K562 (cell line): ENCODE measurements at regions not wholly inside any gene's neighbourhood (a gene's known extent, or its start where the extent isn't known, plus 50 kb on each side); places are given as distances from the start of the nearest gene placed in this dataset.
A peak's percentile ranks its signal among the peaks of the same experiment; 100 is the strongest.
"Not testable (repeated sequence)": the region's sequence is repeated elsewhere in the genome, so short reads cannot be mapped to it uniquely, and the experiment has no call there.

Experiments used
- ATAC-seq: fragments of 200-7000 bp; cut with Tn5 transposase; 3 replicates; pipeline ENCODE4 v1.9.1; 2020; ENCODE audit warnings: moderate library complexity
- BruUV-seq: library from RNA; stranded (reverse); fragments of 400-500 nt; replicated peaks from 2 replicates; lab custom pipeline; 2021; lab: Mats Ljungman, UMichigan
- CTCF ChIA-PET: fragments of 300-600 bp; formaldehyde crosslinking; extraction: SDS; loops from one replicate; lab custom pipeline; 2021; ENCODE audit warnings: low intra/inter-chr PET ratio; lab: Yijun Ruan, JAX
- POLR2A ChIA-PET: fragments of 300-600, 350-650 bp; sonication (Branson Sonifier 250); formaldehyde crosslinking; extraction: SDS; loops from one replicate; lab custom pipeline; 2021; ENCODE audit warnings: antibody characterized with exemption, inconsistent platforms; lab: Yijun Ruan, JAX
- DNase-seq, 4 experiments: peaks; one replicate each; pipeline versions ENCODE4 v3.0.0 to v3.0.0-alpha.2; 2011 to 2018; ENCODE audit warnings: low spot score in 3 of 4, mixed read lengths in 3 of 4; ENCODE audit errors: extremely low read depth in 1 of 4
- FAIRE-seq: peaks from 2 replicates; lab custom pipeline; 2011; peaks lifted over from hg19 to GRCh38; lab: Jason Lieb, UNC
- H2AFZ ChIP-seq: 2 replicates; pipeline ENCODE4 v1.6.0; 2011; ENCODE audit warnings: low read depth, low read length, control low read depth, inconsistent platforms
- H3K27ac ChIP-seq: fragments of 200-600 bp; 3 replicates; pipeline ENCODE4 v1.8.0; 2011; ENCODE audit warnings: low read depth, mild to moderate bottlenecking, control low read depth, inconsistent platforms, low read length, moderate library complexity, mixed read lengths; ENCODE audit errors: extremely low read depth
- H3K27me3 ChIP-seq, 2 experiments: fragments of 300-600 bp in 1 of 2; 2 replicates in 1 of 2; 3 replicates in 1 of 2; pipeline versions ENCODE4 v1.6.0 to v1.8.0; 2011; ENCODE audit warnings: inconsistent platforms in 2 of 2, low read length in 2 of 2, mild to moderate bottlenecking in 1 of 2, mixed read lengths in 1 of 2, moderate library complexity in 1 of 2; ENCODE audit not compliant: control insufficient read depth in 2 of 2, insufficient read depth in 2 of 2
- H3K36me3 ChIP-seq: fragments of 300-600 bp; 3 replicates; pipeline ENCODE4 v1.8.0; 2011; ENCODE audit warnings: mild to moderate bottlenecking, low read length, inconsistent platforms; ENCODE audit not compliant: control insufficient read depth, insufficient read depth
- H3K4me1 ChIP-seq, 2 experiments: fragments of 200-600 bp in 1 of 2; replicated peaks in 1 of 2; 2 replicates in 1 of 2; 3 replicates in 1 of 2; pipeline versions ENCODE4 v1.5.1 to v1.8.0; 2011; ENCODE audit warnings: inconsistent platforms in 2 of 2, low read length in 2 of 2, mild to moderate bottlenecking in 1 of 2, mixed read lengths in 1 of 2, moderate library complexity in 1 of 2; ENCODE audit not compliant: control insufficient read depth in 2 of 2, insufficient read depth in 2 of 2
- H3K4me2 ChIP-seq: 2 replicates; pipeline ENCODE4 v1.6.1; 2011; ENCODE audit warnings: low read length, control low read depth, inconsistent platforms, mixed read lengths; ENCODE audit not compliant: insufficient read depth
- H3K4me3 ChIP-seq: fragments of 200-600 bp; sonication (generic), shearing (Covaris generic); 2 replicates; pipeline ENCODE4 v1.5.1; 2016; ENCODE audit warnings: control low read depth, inconsistent platforms
- H3K79me2 ChIP-seq: fragments of 200-600 bp; 3 replicates; pipeline ENCODE4 v1.8.0; 2011; ENCODE audit warnings: low read length, inconsistent platforms; ENCODE audit not compliant: control insufficient read depth, insufficient read depth
- H3K9ac ChIP-seq, 2 experiments: 2 replicates each; pipeline versions ENCODE4 v1.6.0 to v1.6.1; 2011; ENCODE audit warnings: low read depth in 2 of 2, low read length in 2 of 2, control low read depth in 1 of 2, inconsistent platforms in 1 of 2, mild to moderate bottlenecking in 1 of 2, mixed read lengths in 1 of 2; ENCODE audit not compliant: insufficient read depth in 1 of 2
- H3K9me1 ChIP-seq: one replicate; pipeline ENCODE4 v1.6.0; 2011; ENCODE audit warnings: inconsistent platforms, mild to moderate bottlenecking, low read length, moderate library complexity; ENCODE audit not compliant: control insufficient read depth, insufficient read depth
- H3K9me3 ChIP-seq: replicated peaks from 2 replicates; pipeline ENCODE4 v1.5.1; 2011; ENCODE audit warnings: low read depth, low read length, inconsistent platforms; ENCODE audit not compliant: control insufficient read depth, insufficient read depth
- H4K20me1 ChIP-seq: replicated peaks from 2 replicates; pipeline ENCODE4 v1.6.1; 2011; ENCODE audit warnings: low read length, inconsistent platforms, mixed read lengths; ENCODE audit not compliant: control insufficient read depth, insufficient read depth
- WGBS: fragments of 100-300 bp; shearing (Covaris generic); methylation state at CpG from one replicate; pipeline ENCODE4 v1.1.6; 2016; ENCODE audit warnings: low coverage, mixed read lengths; ENCODE audit not compliant: insufficient coverage; ENCODE audit errors: missing lambda C conversion rate; 5-methylcytosine and 5-hydroxymethylcytosine counted together
- in situ Hi-C: fragments of 300-500 bp; cut with MboI; formaldehyde crosslinking; loops from 4 replicates; pipeline ENCODE4 v1.15.0; 2018; ENCODE audit warnings: inconsistent platforms, mixed read lengths
- intact Hi-C: fragments of 100-400 bp; cut with micrococcal nuclease; formaldehyde crosslinking; loops from 2 replicates; pipeline ENCODE4 v1.14.2; 2022

GRCh38 chr9:62667137-62667824 is 1477.4 kb downstream of the SPATA31A7 start:
- BruUV-seq, H3K36me3 ChIP-seq, H3K27me3 ChIP-seq, POLR2A ChIA-PET, FAIRE-seq, DNase-seq, H2AFZ ChIP-seq, H3K9me1 ChIP-seq, H3K9me3 ChIP-seq, H4K20me1 ChIP-seq, H3K9ac ChIP-seq, H3K4me3 ChIP-seq, H3K4me1 ChIP-seq, H3K4me2 ChIP-seq, intact Hi-C loops, CTCF ChIA-PET, ATAC-seq, H3K79me2 ChIP-seq, in situ Hi-C loops, H3K27ac ChIP-seq: not testable (repeated sequence)
- no CpG with 5 or more reads among the region's 2 CpGs for WGBS

- H3K9me1 ChIP-seq, POLR2A ChIA-PET, FAIRE-seq, H3K27ac ChIP-seq, H3K9ac ChIP-seq, H4K20me1 ChIP-seq, H3K4me2 ChIP-seq, H2AFZ ChIP-seq, in situ Hi-C loops, H3K27me3 ChIP-seq, DNase-seq, intact Hi-C loops, H3K4me1 ChIP-seq, H3K36me3 ChIP-seq, BruUV-seq, H3K9me3 ChIP-seq, ATAC-seq, H3K4me3 ChIP-seq, H3K79me2 ChIP-seq, CTCF ChIA-PET: not testable (repeated sequence)
- WGBS = no CpG with 5 or more reads among the region's 6 CpGs
These were observed 1487.2 kb downstream of the SPATA31A7 start for GRCh38 chr9:62677016-62677415.

- ATAC-seq, H3K27me3 ChIP-seq, H4K20me1 ChIP-seq, POLR2A ChIA-PET, in situ Hi-C loops, H3K36me3 ChIP-seq, H3K9ac ChIP-seq, H3K4me3 ChIP-seq, BruUV-seq, H2AFZ ChIP-seq, H3K9me3 ChIP-seq, DNase-seq, CTCF ChIA-PET, H3K4me2 ChIP-seq, intact Hi-C loops, H3K79me2 ChIP-seq, FAIRE-seq, H3K4me1 ChIP-seq, H3K9me1 ChIP-seq, H3K27ac ChIP-seq: not testable (repeated sequence)
- WGBS = no CpG with 5 or more reads among the region's 1 CpG
These were observed 1488.5 kb downstream of the SPATA31A7 start for GRCh38 chr9:62678336-62678735.

- H3K4me1 ChIP-seq, H3K27ac ChIP-seq, H3K36me3 ChIP-seq, H3K79me2 ChIP-seq, H3K9ac ChIP-seq, intact Hi-C loops, FAIRE-seq, POLR2A ChIA-PET, CTCF ChIA-PET, in situ Hi-C loops, H3K27me3 ChIP-seq, DNase-seq, BruUV-seq, H3K4me2 ChIP-seq, H2AFZ ChIP-seq, H4K20me1 ChIP-seq, H3K4me3 ChIP-seq, H3K9me1 ChIP-seq, H3K9me3 ChIP-seq: not testable (repeated sequence)
- ATAC-seq = peak; percentile 75
- WGBS = no CpG with 5 or more reads among the region's 8 CpGs
These were observed 1489.2 kb downstream of the SPATA31A7 start for GRCh38 chr9:62679020-62679419.
